ENCODE measurements at regions not wholly inside any gene's neighbourhood (a gene's known extent, or its start where the extent isn't known, plus 50 kb on each side); places are given as distances from the start of the nearest gene placed in this dataset.
A peak's percentile ranks its signal among the peaks of the same experiment; 100 is the strongest.

- H3K4me1 ChIP-seq (ENCODE audit: control insufficient read depth, insufficient read depth, low read length, poor library complexity, severe bottlenecking), result no peaks in the 10 kb centered on the region
- no peaks in the 10 kb centered on the region for H3K36me3 ChIP-seq (ENCODE audit: control insufficient read depth, insufficient read depth, low read length)
- no peak for DNase-seq
- H3K27me3 Mint-ChIP-seq, result no peaks in the 10 kb centered on the region
- H3K4me1 Mint-ChIP-seq, result peaks cover 4 to 7% (median 5%) of the 10 kb centered on the region in 4 donors
- H3K9me3 Mint-ChIP-seq, result peaks cover 0 to 2% (median 0%) of the 10 kb centered on the region in 7 donors
- no peak overlapping the region for H3K4me3 ChIP-seq (ENCODE audit: low read depth, low read length)
- H3K27me3 ChIP-seq (ENCODE audit: control insufficient read depth, insufficient read depth, low read length), result no peaks in the 10 kb centered on the region
- no peak overlapping the region for H3K27ac Mint-ChIP-seq
- no peak for ATAC-seq (ENCODE audit: low read depth in 2 of 2)
- H3K27ac ChIP-seq (ENCODE audit: insufficient read depth, low read length, poor library complexity, severe bottlenecking), result no peak overlapping the region
- H3K36me3 Mint-ChIP-seq, result no peaks in the 10 kb centered on the region
- no peaks in the 10 kb centered on the region for H3K9me3 ChIP-seq (ENCODE audit: control insufficient read depth in 2 of 2, low read length in 2 of 2)
- no peak overlapping the region for H3K4me3 Mint-ChIP-seq
Observed at GRCh38 chr14:101639241-101639833, 78.0 kb downstream of the DIO3 start.

DNA sequence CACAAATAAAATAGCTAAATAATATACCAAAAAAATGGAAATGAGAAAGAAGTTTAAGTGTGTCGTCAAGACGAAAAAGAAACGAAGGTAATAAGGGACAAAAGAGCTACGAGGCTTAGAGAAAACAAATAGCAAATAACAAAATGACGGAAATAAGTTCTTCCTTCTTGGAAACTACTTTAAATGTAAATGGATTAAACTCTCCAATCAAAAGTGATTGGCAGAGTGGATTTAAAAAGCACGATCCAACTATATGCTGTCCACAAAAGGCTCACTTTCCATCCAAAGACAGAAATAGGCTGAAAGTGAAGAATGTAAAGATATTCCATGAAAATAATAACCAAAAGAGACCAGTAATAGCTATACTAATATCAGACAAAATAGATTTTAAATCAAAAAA is 82.4 kb downstream of the DIO3 start:
- Histone ChIP-seq H3K27ac (ENCODE audit: insufficient read depth, low read length, poor library complexity, severe bottlenecking) (no peak overlapping the region), H3K36me3 (ENCODE audit: control insufficient read depth, insufficient read depth, low read length) (no peaks in the 10 kb centered on the region), H3K4me1 (ENCODE audit: control insufficient read depth, insufficient read depth, low read length, poor library complexity, severe bottlenecking) (no peaks in the 10 kb centered on the region), H3K9me3 (ENCODE audit: control insufficient read depth in 2 of 2, low read length in 2 of 2) (peaks cover 0 to 2% of the 10 kb centered on the region in 2 experiments), H3K4me3 (ENCODE audit: low read depth, low read length) (no peak overlapping the region), H3K27me3 (ENCODE audit: control insufficient read depth, insufficient read depth, low read length) (no peaks in the 10 kb centered on the region)
- Mint-ChIP-seq H3K27ac (no peak overlapping the region), H3K9me3 (peaks cover 0 to 6% (median 0%) of the 10 kb centered on the region in 7 donors), H3K4me3 (no peak overlapping the region), H3K4me1 (no peaks in the 10 kb centered on the region), H3K36me3 (no peaks in the 10 kb centered on the region), H3K27me3 (peaks cover 11% of the 10 kb centered on the region)
- ATAC-seq (ENCODE audit: low read depth in 2 of 2) (no peak), DNase-seq (no peak)

DNA sequence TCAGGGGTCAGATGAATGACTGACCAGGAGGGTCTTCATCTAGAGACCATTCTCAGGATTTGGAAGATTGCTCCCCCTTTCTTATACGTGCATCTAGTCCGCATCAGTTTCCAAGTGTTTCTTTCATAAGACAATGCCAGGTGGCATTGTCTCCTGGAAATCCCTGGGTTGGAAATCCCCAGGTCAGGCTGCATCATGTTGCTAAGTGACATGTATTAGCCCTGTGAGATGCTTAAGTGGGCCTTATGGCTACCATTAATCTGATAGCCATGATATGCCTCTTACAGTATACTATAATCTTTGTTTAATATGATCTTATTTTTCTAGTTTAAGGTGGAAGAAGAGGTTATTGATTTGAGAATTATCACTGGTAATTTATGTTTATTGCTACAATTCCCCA is 92.8 kb downstream of the DIO3 start:
- no peak overlapping the region for H3K4me3 Mint-ChIP-seq

GRCh38 chr14:101657372-101657771 is 96.1 kb downstream of the DIO3 start:
- Histone ChIP-seq H3K27me3 (ENCODE audit: control insufficient read depth, insufficient read depth, low read length) (peaks cover 8% of the 10 kb centered on the region), H3K4me1 (ENCODE audit: control insufficient read depth, insufficient read depth, low read length, poor library complexity, severe bottlenecking) (no peaks in the 10 kb centered on the region), H3K4me3 (ENCODE audit: low read depth, low read length) (no peak overlapping the region), H3K9me3 (ENCODE audit: control insufficient read depth in 2 of 2, low read length in 2 of 2) (no peaks in the 10 kb centered on the region), H3K36me3 (ENCODE audit: control insufficient read depth, insufficient read depth, low read length) (no peaks in the 10 kb centered on the region), H3K27ac (ENCODE audit: insufficient read depth, low read length, poor library complexity, severe bottlenecking) (no peak overlapping the region)
- Mint-ChIP-seq H3K4me1 (peaks cover 0 to 3% (median 0%) of the 10 kb centered on the region in 4 donors), H3K36me3 (no peaks in the 10 kb centered on the region), H3K27ac (no peak overlapping the region), H3K9me3 (peaks cover 0 to 4% (median 0%) of the 10 kb centered on the region in 7 donors), H3K27me3 (peaks cover 47% of the 10 kb centered on the region), H3K4me3 (no peak overlapping the region)
- DNase-seq (no peak), ATAC-seq (ENCODE audit: low read depth in 2 of 2) (no peak)

More for the DNA sequence above, 92.8 kb downstream of the DIO3 start:
- H3K27me3 ChIP-seq (ENCODE audit: control insufficient read depth, insufficient read depth, low read length), result peaks cover 11% of the 10 kb centered on the region
- H3K4me3 ChIP-seq (ENCODE audit: low read depth, low read length), result no peak overlapping the region
- H3K4me1 ChIP-seq (ENCODE audit: control insufficient read depth, insufficient read depth, low read length, poor library complexity, severe bottlenecking), result no peaks in the 10 kb centered on the region
- no peak overlapping the region for H3K27ac ChIP-seq (ENCODE audit: insufficient read depth, low read length, poor library complexity, severe bottlenecking)
- H3K36me3 ChIP-seq (ENCODE audit: control insufficient read depth, insufficient read depth, low read length), result no peaks in the 10 kb centered on the region
- Mint-ChIP-seq H3K27ac (no peak overlapping the region), H3K9me3 (peaks cover 1 to 6% (median 4%) of the 10 kb centered on the region in 7 donors), H3K4me1 (peaks cover 0 to 3% (median 0%) of the 10 kb centered on the region in 4 donors), H3K27me3 (peaks cover 27% of the 10 kb centered on the region), H3K36me3 (no peaks in the 10 kb centered on the region)
- ATAC-seq (ENCODE audit: low read depth in 2 of 2), result no peak
- no peak for DNase-seq
- no peaks in the 10 kb centered on the region for H3K9me3 ChIP-seq (ENCODE audit: control insufficient read depth in 2 of 2, low read length in 2 of 2)

GRCh38 chr14:101665478-101666078 is 95.9 kb upstream of the PPP2R5C start:
- Histone ChIP-seq H3K4me3 (ENCODE audit: low read depth, low read length) (no peak overlapping the region), H3K27ac (ENCODE audit: insufficient read depth, low read length, poor library complexity, severe bottlenecking) (no peak overlapping the region), H3K4me1 (ENCODE audit: control insufficient read depth, insufficient read depth, low read length, poor library complexity, severe bottlenecking) (no peaks in the 10 kb centered on the region), H3K9me3 (ENCODE audit: control insufficient read depth in 2 of 2, low read length in 2 of 2) (peaks cover 20% of the 10 kb centered on the region in 2 experiments), H3K36me3 (ENCODE audit: control insufficient read depth, insufficient read depth, low read length) (no peaks in the 10 kb centered on the region), H3K27me3 (ENCODE audit: control insufficient read depth, insufficient read depth, low read length) (peaks cover 7% of the 10 kb centered on the region)
- Mint-ChIP-seq H3K27ac (no peak overlapping the region), H3K4me1 (peaks cover 0 to 4% (median 1%) of the 10 kb centered on the region in 4 donors), H3K4me3 (no peak overlapping the region), H3K9me3 (peaks cover 1 to 21% (median 12%) of the 10 kb centered on the region in 7 donors), H3K36me3 (peaks cover 9% of the 10 kb centered on the region), H3K27me3 (peaks cover 32% of the 10 kb centered on the region)
- ATAC-seq (ENCODE audit: low read depth in 2 of 2) (no peak), DNase-seq (peak in 2 of 3 donors; percentile 3 to 64)

- Mint-ChIP-seq H3K27ac (no peak overlapping the region), H3K9me3 (peaks cover 1 to 28% (median 12%) of the 10 kb centered on the region in 7 donors), H3K4me1 (peaks cover 0 to 4% (median 1%) of the 10 kb centered on the region in 4 donors), H3K4me3 (no peak overlapping the region), H3K27me3 (peaks cover 31% of the 10 kb centered on the region), H3K36me3 (peaks cover 9% of the 10 kb centered on the region)
- H3K27ac ChIP-seq (ENCODE audit: insufficient read depth, low read length, poor library complexity, severe bottlenecking), result no peak overlapping the region
- ATAC-seq (ENCODE audit: low read depth in 2 of 2) (no peak), DNase-seq (no peak)
- H3K9me3 ChIP-seq (ENCODE audit: control insufficient read depth in 2 of 2, low read length in 2 of 2), result peaks cover 22 to 26% of the 10 kb centered on the region in 2 experiments
- no peaks in the 10 kb centered on the region for H3K36me3 ChIP-seq (ENCODE audit: control insufficient read depth, insufficient read depth, low read length)
- H3K4me1 ChIP-seq (ENCODE audit: control insufficient read depth, insufficient read depth, low read length, poor library complexity, severe bottlenecking), result no peaks in the 10 kb centered on the region
- no peak overlapping the region for H3K4me3 ChIP-seq (ENCODE audit: low read depth, low read length)
- H3K27me3 ChIP-seq (ENCODE audit: control insufficient read depth, insufficient read depth, low read length), result peaks cover 7% of the 10 kb centered on the region
Observed at GRCh38 chr14:101666264-101666663, 95.2 kb upstream of the PPP2R5C start.

- Mint-ChIP-seq H3K9me3 (peaks cover 2 to 38% (median 19%) of the 10 kb centered on the region in 7 donors), H3K36me3 (peaks cover 9% of the 10 kb centered on the region), H3K4me3 (no peak overlapping the region), H3K4me1 (peaks cover 0 to 4% (median 0%) of the 10 kb centered on the region in 4 donors), H3K27me3 (peaks cover 48% of the 10 kb centered on the region), H3K27ac (no peak overlapping the region)
- no peaks in the 10 kb centered on the region for H3K36me3 ChIP-seq (ENCODE audit: control insufficient read depth, insufficient read depth, low read length)
- ATAC-seq (ENCODE audit: low read depth in 2 of 2) (no peak), DNase-seq (no peak)
- no peaks in the 10 kb centered on the region for H3K4me1 ChIP-seq (ENCODE audit: control insufficient read depth, insufficient read depth, low read length, poor library complexity, severe bottlenecking)
- no peak overlapping the region for H3K4me3 ChIP-seq (ENCODE audit: low read depth, low read length)
- H3K27ac ChIP-seq (ENCODE audit: insufficient read depth, low read length, poor library complexity, severe bottlenecking), result no peak overlapping the region
- H3K27me3 ChIP-seq (ENCODE audit: control insufficient read depth, insufficient read depth, low read length), result peaks cover 6% of the 10 kb centered on the region
- peaks cover 22 to 26% of the 10 kb centered on the region in 2 experiments for H3K9me3 ChIP-seq (ENCODE audit: control insufficient read depth in 2 of 2, low read length in 2 of 2)
Observed at GRCh38 chr14:101669629-101670028, 91.9 kb upstream of the PPP2R5C start.

- peaks cover 9% of the 10 kb centered on the region for H3K36me3 Mint-ChIP-seq
- Histone ChIP-seq H3K27ac (ENCODE audit: insufficient read depth, low read length, poor library complexity, severe bottlenecking) (no peak overlapping the region), H3K36me3 (ENCODE audit: control insufficient read depth, insufficient read depth, low read length) (no peaks in the 10 kb centered on the region), H3K9me3 (ENCODE audit: control insufficient read depth in 2 of 2, low read length in 2 of 2) (peaks cover 20 to 22% of the 10 kb centered on the region in 2 experiments), H3K4me1 (ENCODE audit: control insufficient read depth, insufficient read depth, low read length, poor library complexity, severe bottlenecking) (no peaks in the 10 kb centered on the region), H3K4me3 (ENCODE audit: low read depth, low read length) (no peak overlapping the region), H3K27me3 (ENCODE audit: control insufficient read depth, insufficient read depth, low read length) (peaks cover 4% of the 10 kb centered on the region)
- H3K4me3 Mint-ChIP-seq, result no peak overlapping the region
- DNase-seq (no peak), ATAC-seq (ENCODE audit: low read depth in 2 of 2) (no peak)
- no peak overlapping the region for H3K27ac Mint-ChIP-seq
- peaks cover 2 to 30% (median 15%) of the 10 kb centered on the region in 7 donors for H3K9me3 Mint-ChIP-seq
- peaks cover 0 to 4% (median 0%) of the 10 kb centered on the region in 4 donors for H3K4me1 Mint-ChIP-seq
- H3K27me3 Mint-ChIP-seq, result peaks cover 38% of the 10 kb centered on the region
Observed at GRCh38 chr14:101673873-101674272, 87.6 kb upstream of the PPP2R5C start.
